ENCODE measurements at regions not wholly inside any gene's neighbourhood (a gene's known extent, or its start where the extent isn't known, plus 50 kb on each side); places are given as distances from the start of the nearest gene placed in this dataset.

DNA sequence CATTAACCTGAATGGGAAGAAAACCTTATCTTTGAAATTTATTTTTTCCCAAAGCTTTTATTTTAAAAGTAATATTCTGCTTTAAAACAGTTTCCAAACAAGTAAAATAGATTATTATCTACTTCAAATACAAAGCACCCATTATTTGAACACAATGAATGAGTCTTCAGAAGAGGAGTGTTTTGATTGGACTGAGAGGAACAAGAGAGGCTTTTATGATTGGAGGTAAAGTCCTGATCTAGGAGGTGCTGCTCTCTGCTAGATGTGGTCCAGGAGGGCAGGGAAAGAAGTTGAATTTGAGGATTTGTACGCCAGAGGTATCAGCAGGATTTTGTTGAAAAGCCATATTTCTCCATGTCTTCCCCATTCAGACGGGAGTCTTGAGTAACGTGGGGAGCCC lies 900.7 kb downstream of the SOCS6 start:
- TF ChIP-seq, protein P1, sequence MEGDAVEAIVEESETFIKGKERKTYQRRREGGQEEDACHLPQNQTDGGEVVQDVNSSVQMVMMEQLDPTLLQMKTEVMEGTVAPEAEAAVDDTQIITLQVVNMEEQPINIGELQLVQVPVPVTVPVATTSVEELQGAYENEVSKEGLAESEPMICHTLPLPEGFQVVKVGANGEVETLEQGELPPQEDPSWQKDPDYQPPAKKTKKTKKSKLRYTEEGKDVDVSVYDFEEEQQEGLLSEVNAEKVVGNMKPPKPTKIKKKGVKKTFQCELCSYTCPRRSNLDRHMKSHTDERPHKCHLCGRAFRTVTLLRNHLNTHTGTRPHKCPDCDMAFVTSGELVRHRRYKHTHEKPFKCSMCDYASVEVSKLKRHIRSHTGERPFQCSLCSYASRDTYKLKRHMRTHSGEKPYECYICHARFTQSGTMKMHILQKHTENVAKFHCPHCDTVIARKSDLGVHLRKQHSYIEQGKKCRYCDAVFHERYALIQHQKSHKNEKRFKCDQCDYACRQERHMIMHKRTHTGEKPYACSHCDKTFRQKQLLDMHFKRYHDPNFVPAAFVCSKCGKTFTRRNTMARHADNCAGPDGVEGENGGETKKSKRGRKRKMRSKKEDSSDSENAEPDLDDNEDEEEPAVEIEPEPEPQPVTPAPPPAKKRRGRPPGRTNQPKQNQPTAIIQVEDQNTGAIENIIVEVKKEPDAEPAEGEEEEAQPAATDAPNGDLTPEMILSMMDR (IDR thresholded peaks at IDR 0.05; ENCODE audit: low read depth, low read length): no peak
- TF ChIP-seq POLR2A (IDR thresholded peaks at IDR 0.05; ENCODE audit: extremely low read depth, insufficient read length) (no peak), MYC (IDR thresholded peaks at IDR 0.05; ENCODE audit: low read depth, low read length) (no peak)
- TF ChIP-seq, protein P2, sequence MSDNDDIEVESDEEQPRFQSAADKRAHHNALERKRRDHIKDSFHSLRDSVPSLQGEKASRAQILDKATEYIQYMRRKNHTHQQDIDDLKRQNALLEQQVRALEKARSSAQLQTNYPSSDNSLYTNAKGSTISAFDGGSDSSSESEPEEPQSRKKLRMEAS (IDR thresholded peaks at IDR 0.05; ENCODE audit: low read depth, low read length): no peak

All from NB4 (cell line).